Tibial artery (tissue), 4 donors: ENCODE measurements at regions not wholly inside any gene's neighbourhood (a gene's known extent, or its start where the extent isn't known, plus 50 kb on each side); places are given as distances from the start of the nearest gene placed in this dataset.
"Not testable (repeated sequence)": the region's sequence is repeated elsewhere in the genome, so short reads cannot be mapped to it uniquely, and the experiment has no call there.

Experiments
- DNase-seq, 2 donors: peaks; one replicate each; pipeline ENCODE4 v3.0.0-alpha.2; 2019
- H3K27ac ChIP-seq, 2 donors: fragments of 200-600 bp; sonication (generic) in 1 of 2; 1 replicate in 1 of 2; 2 replicates in 1 of 2; pipeline ENCODE4 v1.5.1; 2018 to 2019; ENCODE audit warnings: mild to moderate bottlenecking in 1 of 2
- H3K27me3 ChIP-seq, 2 donors: fragments of 200-600 bp; sonication (generic) in 1 of 2; one replicate each; pipeline versions ENCODE4 v1.5.1 to v1.6.0; 2016 to 2019
- H3K36me3 ChIP-seq, 3 donors: fragments of 200-600 bp; sonication (generic) in 2 of 3; one replicate each; pipeline ENCODE4 v1.5.1; 2016 to 2019; ENCODE audit warnings: mild to moderate bottlenecking in 2 of 3
- H3K4me1 ChIP-seq, 4 donors: fragments of 200-600 bp; sonication (generic) in 2 of 4; 1 replicate in 3 of 4; 2 replicates in 1 of 4; pipeline ENCODE4 v1.5.1; 2016 to 2019
- H3K4me3 ChIP-seq, 2 donors: fragments of 200-600 bp; sonication (generic) in 1 of 2; 1 replicate in 1 of 2; 2 replicates in 1 of 2; pipeline ENCODE4 v1.5.1; 2018 to 2019; ENCODE audit warnings: mild to moderate bottlenecking in 2 of 2
- H3K9me3 ChIP-seq, 3 donors: fragments of 200-600 bp; sonication (generic) in 1 of 3; one replicate each; pipeline ENCODE4 v1.5.1; 2016 to 2019
- CTCF ChIP-seq, 2 experiments: fragments of 200-600 bp in 1 of 2; fragments of 450-650 bp in 1 of 2; IDR thresholded peaks; one replicate each; pipeline ENCODE4 v1.5.1; 2017 to 2019; ENCODE audit warnings: antibody characterized with exemption in 2 of 2, mild to moderate bottlenecking in 1 of 2, moderate library complexity in 1 of 2
- intact Hi-C: fragments of 100-400 bp; cut with DNase I; formaldehyde crosslinking; loops from one replicate; pipeline ENCODE4 v1.15.0; 2023; ENCODE audit warnings: low total_unique reads

GRCh38 chr11:109960831-109961230, 132.4 kb upstream of the ZC3H12C start:
- H3K4me3 ChIP-seq, result no peak overlapping the region
- DNase-seq, result peak in 1 of 2 donors; percentile 51
- no peak for TF ChIP-seq CTCF (IDR thresholded peaks at IDR 0.05)
- H3K27me3 ChIP-seq, result no peaks in the 10 kb centered on the region
- H3K4me1 ChIP-seq, result no peaks in the 10 kb centered on the region
- no peak overlapping the region for H3K27ac ChIP-seq
- intact Hi-C loops, result no loop called here
- no peaks in the 10 kb centered on the region for H3K9me3 ChIP-seq
- H3K36me3 ChIP-seq, result no peaks in the 10 kb centered on the region

DNA sequence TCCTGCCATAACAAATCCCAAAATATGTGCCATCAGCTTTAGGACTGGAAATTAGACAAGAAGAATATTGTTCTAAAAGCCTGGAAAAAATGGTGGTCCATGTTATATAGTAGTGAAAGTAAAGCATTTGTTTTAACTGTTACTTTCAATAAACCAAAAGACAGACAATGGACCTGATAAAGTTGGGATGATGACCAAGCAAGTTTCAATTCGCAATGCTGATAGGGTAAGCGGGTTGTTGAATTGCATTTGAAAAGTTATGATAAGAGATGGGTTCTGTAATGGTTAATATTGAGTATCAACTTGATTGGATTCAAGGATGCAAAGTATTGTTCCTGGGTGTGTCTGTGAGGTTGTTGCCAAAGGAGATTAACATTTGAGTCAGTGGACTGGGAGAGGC, 131.9 kb upstream of the ZC3H12C start:
- Histone ChIP-seq H3K27me3 (no peaks in the 10 kb centered on the region), H3K4me1 (no peaks in the 10 kb centered on the region), H3K4me3 (no peak overlapping the region), H3K27ac (no peak overlapping the region), H3K9me3 (no peaks in the 10 kb centered on the region), H3K36me3 (no peaks in the 10 kb centered on the region)
- DNase-seq, result no peak
- intact Hi-C loops, result no loop called here
- TF ChIP-seq CTCF (IDR thresholded peaks at IDR 0.05), result no peak

GRCh38 chr11:109963101-109963500, 130.1 kb upstream of the ZC3H12C start:
- Histone ChIP-seq H3K27ac (no peak overlapping the region), H3K36me3 (no peaks in the 10 kb centered on the region), H3K4me1 (no peaks in the 10 kb centered on the region), H3K9me3 (no peaks in the 10 kb centered on the region), H3K4me3 (no peak overlapping the region), H3K27me3 (no peaks in the 10 kb centered on the region)
- intact Hi-C loops, result no loop called here
- TF ChIP-seq CTCF (IDR thresholded peaks at IDR 0.05), result no peak
- DNase-seq, result no peak

- DNase-seq, result no peak
- H3K4me1 ChIP-seq, result no peaks in the 10 kb centered on the region
- no peaks in the 10 kb centered on the region for H3K27me3 ChIP-seq
- intact Hi-C loops, result no loop called here
- H3K27ac ChIP-seq, result no peak overlapping the region
- H3K36me3 ChIP-seq, result no peaks in the 10 kb centered on the region
- no peaks in the 10 kb centered on the region for H3K9me3 ChIP-seq
- no peak overlapping the region for H3K4me3 ChIP-seq
- no peak for TF ChIP-seq CTCF (IDR thresholded peaks at IDR 0.05)
Observed at GRCh38 chr11:109964487-109964886, 128.7 kb upstream of the ZC3H12C start.

GRCh38 chr11:109965445-109965844, 127.7 kb upstream of the ZC3H12C start:
- H3K27me3 ChIP-seq, H3K27ac ChIP-seq, H3K36me3 ChIP-seq, H3K9me3 ChIP-seq, H3K4me1 ChIP-seq, DNase-seq, intact Hi-C loops, H3K4me3 ChIP-seq: not testable (repeated sequence)

- H3K27me3 ChIP-seq, H3K27ac ChIP-seq, H3K36me3 ChIP-seq, H3K9me3 ChIP-seq, intact Hi-C loops, DNase-seq, H3K4me1 ChIP-seq, H3K4me3 ChIP-seq: not testable (repeated sequence)
Observed at GRCh38 chr11:109965926-109966325, 127.3 kb upstream of the ZC3H12C start.

- H3K4me3 ChIP-seq, H3K27ac ChIP-seq, H3K27me3 ChIP-seq, intact Hi-C loops, H3K9me3 ChIP-seq, DNase-seq, H3K36me3 ChIP-seq: not testable (repeated sequence)
- H3K4me1 ChIP-seq, result peaks cover 0 to 12% (median 10%) of the 10 kb centered on the region in 4 donors
Observed at GRCh38 chr11:109967136-109967535, 126.1 kb upstream of the ZC3H12C start.
